CD8-positive, alpha-beta memory T cell (primary cell): ENCODE measurements at regions not wholly inside any gene's neighbourhood (a gene's known extent, or its start where the extent isn't known, plus 50 kb on each side); places are given as distances from the start of the nearest gene placed in this dataset.

Source experiments
- CTCF ChIA-PET: fragments of 350-600 bp; sonication (Branson Sonifier 250); formaldehyde crosslinking; loops from one replicate; lab custom pipeline; 2021; ENCODE audit warnings: antibody characterized with exemption; lab: Charles Lee
- POLR2A ChIA-PET: fragments of 350-600 bp; sonication (Branson Sonifier 250); formaldehyde crosslinking; loops from one replicate; lab custom pipeline; 2021; ENCODE audit warnings: antibody characterized with exemption; lab: Charles Lee
- DNase-seq, 5 donors: peaks; one replicate each; pipeline versions ENCODE4 v3.0.0 to v3.0.0-alpha.2; 2020 to 2022; ENCODE audit warnings: mixed read lengths in 1 of 5
- H3K27ac ChIP-seq: one replicate; pipeline ENCODE4 v1.7.0; 2013; ENCODE audit warnings: low read depth, mild to moderate bottlenecking, low read length, moderate library complexity
- H3K27me3 ChIP-seq: 2 replicates; pipeline ENCODE4 v1.7.0; 2013; ENCODE audit warnings: low read length, mild to moderate bottlenecking; ENCODE audit not compliant: insufficient read depth, poor library complexity, severe bottlenecking
- H3K36me3 ChIP-seq: 2 replicates; pipeline ENCODE4 v1.7.0; 2013; ENCODE audit warnings: mild to moderate bottlenecking, low read length, moderate library complexity; ENCODE audit not compliant: insufficient read depth
- H3K4me1 ChIP-seq: 2 replicates; pipeline ENCODE4 v1.7.0; 2013; ENCODE audit warnings: mild to moderate bottlenecking, low read length, moderate library complexity; ENCODE audit not compliant: insufficient read depth
- H3K4me3 ChIP-seq: 2 replicates; pipeline ENCODE4 v1.7.0; 2013; ENCODE audit warnings: mild to moderate bottlenecking, low read length
- H3K9me3 ChIP-seq: 2 replicates; pipeline ENCODE4 v1.7.0; 2013; ENCODE audit warnings: mild to moderate bottlenecking, low read length
- H3K27ac Mint-ChIP-seq, 8 donors: one replicate each; pipeline ENCODE4 v1.8.0; 2020 to 2021; ENCODE audit warnings: mixed read lengths in 8 of 8, mild to moderate bottlenecking in 6 of 8, inconsistent platforms in 3 of 8, moderate library complexity in 3 of 8
- H3K27me3 Mint-ChIP-seq, 2 donors: one replicate each; pipeline ENCODE4 v1.8.0; 2020 to 2021; ENCODE audit warnings: mixed read lengths in 2 of 2, mild to moderate bottlenecking in 1 of 2, moderate library complexity in 1 of 2
- H3K36me3 Mint-ChIP-seq, 3 donors: one replicate each; pipeline ENCODE4 v1.8.0; 2020 to 2021; ENCODE audit warnings: mixed read lengths in 3 of 3, inconsistent platforms in 1 of 3, mild to moderate bottlenecking in 1 of 3
- H3K4me1 Mint-ChIP-seq, 3 donors: one replicate each; pipeline ENCODE4 v1.8.0; 2020 to 2021; ENCODE audit warnings: mixed read lengths in 3 of 3, inconsistent platforms in 1 of 3, mild to moderate bottlenecking in 1 of 3
- H3K4me3 Mint-ChIP-seq, 7 donors: one replicate each; pipeline ENCODE4 v1.8.0; 2020 to 2021; ENCODE audit warnings: mixed read lengths in 7 of 7, mild to moderate bottlenecking in 6 of 7, moderate library complexity in 4 of 7, inconsistent platforms in 2 of 7
- H3K9me3 Mint-ChIP-seq, 5 donors: one replicate each; pipeline ENCODE4 v1.8.0; 2020 to 2022; ENCODE audit warnings: mixed read lengths in 5 of 5, mild to moderate bottlenecking in 3 of 5, moderate library complexity in 2 of 5, inconsistent platforms in 1 of 5

- Mint-ChIP-seq H3K27me3 (peaks cover 27 to 69% of the 10 kb centered on the region in 2 donors), H3K4me1 (peaks cover 20 to 27% (median 26%) of the 10 kb centered on the region in 3 donors), H3K4me3 (peak overlapping the region; percentile 68 to 91 (median 78)), H3K36me3 (peaks cover 0 to 1% (median 1%) of the 10 kb centered on the region in 3 donors), H3K27ac (peak overlapping the region in 6 of 8 donors; percentile 13 to 81 (median 72)), H3K9me3 (peaks cover 0 to 4% (median 0%) of the 10 kb centered on the region in 5 donors)
- Histone ChIP-seq H3K27me3 (peaks cover 5% of the 10 kb centered on the region), H3K4me1 (peaks cover 12% of the 10 kb centered on the region), H3K36me3 (no peaks in the 10 kb centered on the region), H3K27ac (no peak overlapping the region), H3K9me3 (no peaks in the 10 kb centered on the region), H3K4me3 (peak overlapping the region; percentile 55)
- DNase-seq, result peak in 1 of 5 donors; percentile 6
- ChIA-PET POLR2A (no interaction called here), CTCF (no interaction called here)
These were observed 88.1 kb upstream of the ARHGAP32 start for GRCh38 chr11:129280027-129280811.

GRCh38 chr11:129279326-129280026, 87.4 kb upstream of the ARHGAP32 start:
- ChIA-PET POLR2A (no interaction called here), CTCF (no interaction called here)
- no peaks in the 10 kb centered on the region for H3K36me3 ChIP-seq
- H3K4me1 ChIP-seq, result peaks cover 12% of the 10 kb centered on the region
- H3K4me3 ChIP-seq, result peak overlapping the region; percentile 55
- H3K9me3 ChIP-seq, result no peaks in the 10 kb centered on the region
- peaks cover 5% of the 10 kb centered on the region for H3K27me3 ChIP-seq
- peak; percentile 45 to 84 (median 68) for DNase-seq
- Mint-ChIP-seq H3K4me3 (peak overlapping the region; percentile 68 to 91 (median 78)), H3K27ac (peak overlapping the region in 5 of 8 donors; percentile 65 to 81 (median 72)), H3K27me3 (peaks cover 27 to 71% of the 10 kb centered on the region in 2 donors), H3K9me3 (peaks cover 0 to 4% (median 0%) of the 10 kb centered on the region in 5 donors), H3K36me3 (peaks cover 0 to 1% (median 1%) of the 10 kb centered on the region in 3 donors), H3K4me1 (peaks cover 20 to 27% (median 26%) of the 10 kb centered on the region in 3 donors)
- H3K27ac ChIP-seq, result no peak overlapping the region

DNA sequence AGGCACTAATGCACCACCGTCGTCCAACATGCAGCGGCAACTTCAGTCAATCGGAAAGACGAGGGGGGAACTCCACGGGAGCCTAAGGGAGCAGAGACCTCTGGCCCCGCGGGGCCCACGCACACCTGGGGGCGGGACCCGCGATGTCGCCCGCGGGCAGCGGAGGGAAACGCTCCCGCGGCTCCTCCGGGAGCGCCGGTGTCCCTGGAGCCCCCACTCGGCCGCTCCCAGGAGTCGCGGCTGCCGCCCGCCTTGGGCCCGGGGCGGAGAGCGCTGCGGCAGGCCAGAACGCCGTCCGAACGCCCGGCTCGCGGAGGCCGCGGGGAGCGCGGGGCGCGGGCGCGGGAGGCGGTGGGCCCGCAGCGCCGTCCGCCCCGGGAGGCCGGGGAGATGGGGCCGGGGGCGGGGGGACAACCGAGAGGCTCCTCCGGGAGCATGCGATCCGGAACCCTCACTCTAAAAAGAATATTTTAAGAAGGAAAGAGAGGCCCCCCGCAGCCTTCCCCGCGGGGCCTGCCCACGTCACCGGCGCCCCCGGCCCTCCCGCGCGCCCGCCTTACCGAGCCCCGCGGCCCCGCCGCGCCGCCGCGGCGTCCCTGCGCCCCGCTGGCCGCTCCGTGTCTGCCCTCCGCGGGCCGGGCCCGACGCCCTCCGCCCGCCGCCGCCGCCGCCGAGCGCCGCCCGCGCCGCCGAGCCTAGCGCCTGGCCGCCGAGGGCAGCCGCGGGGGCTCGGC, 86.6 kb upstream of the ARHGAP32 start:
- H3K36me3 Mint-ChIP-seq, result peaks cover 0 to 1% (median 1%) of the 10 kb centered on the region in 3 donors
- H3K9me3 ChIP-seq, result no peaks in the 10 kb centered on the region
- CTCF ChIA-PET, result no interaction called here
- H3K27me3 ChIP-seq, result peaks cover 5% of the 10 kb centered on the region
- peak in 2 of 5 donors; percentile 1 to 19 for DNase-seq
- peak overlapping the region in 6 of 8 donors; percentile 53 to 86 (median 74) for H3K27ac Mint-ChIP-seq
- peaks cover 0 to 4% (median 0%) of the 10 kb centered on the region in 5 donors for H3K9me3 Mint-ChIP-seq
- POLR2A ChIA-PET, result no interaction called here
- H3K27ac ChIP-seq, result no peak overlapping the region
- no peak overlapping the region for H3K4me3 ChIP-seq
- peak overlapping the region; percentile 77 to 86 (median 84) for H3K4me3 Mint-ChIP-seq
- no peaks in the 10 kb centered on the region for H3K36me3 ChIP-seq
- H3K4me1 ChIP-seq, result peaks cover 12% of the 10 kb centered on the region
- H3K27me3 Mint-ChIP-seq, result peaks cover 28 to 70% of the 10 kb centered on the region in 2 donors
- H3K4me1 Mint-ChIP-seq, result peaks cover 20 to 27% (median 26%) of the 10 kb centered on the region in 3 donors

- peaks cover 12% of the 10 kb centered on the region for H3K4me1 ChIP-seq
- H3K27ac ChIP-seq, result no peak overlapping the region
- Mint-ChIP-seq H3K27me3 (peaks cover 25 to 56% of the 10 kb centered on the region in 2 donors), H3K4me3 (peak overlapping the region in 6 of 7 donors; percentile 77 to 86 (median 84)), H3K4me1 (peaks cover 20 to 27% (median 26%) of the 10 kb centered on the region in 3 donors), H3K9me3 (peaks cover 0 to 4% (median 0%) of the 10 kb centered on the region in 5 donors), H3K36me3 (peaks cover 0 to 1% (median 0%) of the 10 kb centered on the region in 3 donors), H3K27ac (peak overlapping the region in 1 of 8 donors; percentile 27)
- DNase-seq, result no peak
- no peak overlapping the region for H3K4me3 ChIP-seq
- peaks cover 5% of the 10 kb centered on the region for H3K27me3 ChIP-seq
- H3K36me3 ChIP-seq, result no peaks in the 10 kb centered on the region
- no peaks in the 10 kb centered on the region for H3K9me3 ChIP-seq
- ChIA-PET CTCF (no interaction called here), POLR2A (interaction anchor here (0.5 kb wide), 1 partner anchor 725 kb away, joined by 3 read pairs; the partner anchor contains the start of gene PRDM10)
These were observed 85.2 kb upstream of the ARHGAP32 start for GRCh38 chr11:129277198-129277843.

DNA sequence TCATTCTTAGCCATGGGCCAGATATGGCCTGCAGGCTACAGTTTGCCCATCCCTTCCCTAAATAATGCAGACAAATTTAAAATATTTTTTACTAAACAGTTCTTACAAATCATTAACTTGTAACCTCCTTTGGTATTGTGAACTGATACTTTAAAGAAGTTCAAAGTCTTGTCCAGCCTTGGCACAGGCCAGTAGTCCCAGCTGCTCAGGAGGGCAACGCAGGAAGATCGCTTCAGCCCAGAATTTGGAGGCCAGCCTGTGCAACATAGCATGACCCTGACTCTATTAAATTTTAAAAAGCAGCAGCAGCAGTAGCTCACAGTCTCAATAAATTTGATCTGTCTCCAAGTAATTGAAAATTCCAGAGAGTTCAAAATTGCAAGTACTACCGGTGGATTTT, 83.7 kb upstream of the ARHGAP32 start:
- Histone ChIP-seq H3K9me3 (no peaks in the 10 kb centered on the region), H3K4me3 (no peak overlapping the region), H3K36me3 (no peaks in the 10 kb centered on the region), H3K4me1 (peaks cover 12% of the 10 kb centered on the region), H3K27me3 (peaks cover 5% of the 10 kb centered on the region), H3K27ac (no peak overlapping the region)
- ChIA-PET CTCF (no interaction called here), POLR2A (no interaction called here)
- H3K9me3 Mint-ChIP-seq, result peaks cover 0 to 4% (median 0%) of the 10 kb centered on the region in 5 donors
- DNase-seq, result no peak
- H3K4me1 Mint-ChIP-seq, result peaks cover 16 to 24% (median 23%) of the 10 kb centered on the region in 3 donors
- H3K4me3 Mint-ChIP-seq, result peak overlapping the region in 1 of 7 donors; percentile 4
- peaks cover 0 to 1% (median 0%) of the 10 kb centered on the region in 3 donors for H3K36me3 Mint-ChIP-seq
- H3K27me3 Mint-ChIP-seq, result peaks cover 21 to 46% of the 10 kb centered on the region in 2 donors
- H3K27ac Mint-ChIP-seq, result no peak overlapping the region

DNA sequence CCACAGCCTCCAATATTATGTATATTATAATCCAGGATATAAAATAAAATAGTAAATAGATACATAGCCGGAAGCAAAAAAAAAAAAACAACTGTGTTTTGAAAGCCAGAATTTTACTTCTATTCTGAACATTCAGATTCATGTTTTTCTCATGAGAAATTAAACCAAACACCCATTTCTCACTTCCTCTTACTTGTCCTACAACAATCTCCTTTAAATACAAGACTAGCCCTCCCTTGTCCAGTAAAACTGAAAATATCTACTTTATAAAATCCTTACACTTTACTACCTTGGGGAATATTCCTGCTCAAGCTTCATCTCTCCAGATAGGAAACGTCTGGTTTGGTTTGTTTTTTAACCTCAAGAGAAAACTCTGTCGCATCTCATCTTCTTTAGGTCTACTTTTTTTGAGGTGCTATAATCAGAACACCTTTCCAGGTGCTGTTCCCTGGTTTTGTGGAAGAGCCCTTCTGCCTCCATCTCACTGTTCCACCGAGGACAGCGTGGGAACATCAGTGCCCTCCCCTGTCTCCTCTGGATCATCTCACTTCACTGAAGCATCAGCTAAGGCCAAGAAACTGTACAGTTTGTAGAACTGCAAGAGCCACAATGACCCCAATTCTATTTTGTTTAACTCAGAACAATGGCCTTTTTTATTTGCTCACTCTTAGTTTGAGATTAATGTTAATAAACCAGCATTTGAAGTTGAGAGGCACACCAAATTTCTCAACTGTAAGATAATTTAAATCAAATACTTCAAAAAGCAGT, 82.0 kb upstream of the ARHGAP32 start:
- H3K27ac ChIP-seq, result no peak overlapping the region
- Mint-ChIP-seq H3K9me3 (peaks cover 0 to 4% (median 0%) of the 10 kb centered on the region in 5 donors), H3K4me3 (no peak overlapping the region), H3K4me1 (peaks cover 5 to 12% (median 12%) of the 10 kb centered on the region in 3 donors), H3K36me3 (peaks cover 0 to 1% (median 0%) of the 10 kb centered on the region in 3 donors), H3K27ac (no peak overlapping the region), H3K27me3 (peaks cover 18 to 42% of the 10 kb centered on the region in 2 donors)
- ChIA-PET CTCF (no interaction called here), POLR2A (no interaction called here)
- H3K9me3 ChIP-seq, result no peaks in the 10 kb centered on the region
- no peak for DNase-seq
- peaks cover 5% of the 10 kb centered on the region for H3K27me3 ChIP-seq
- no peak overlapping the region for H3K4me3 ChIP-seq
- no peaks in the 10 kb centered on the region for H3K36me3 ChIP-seq
- H3K4me1 ChIP-seq, result peaks cover 4% of the 10 kb centered on the region

GRCh38 chr11:129273322-129273721, 81.2 kb upstream of the ARHGAP32 start:
- Mint-ChIP-seq H3K27me3 (peaks cover 17 to 40% of the 10 kb centered on the region in 2 donors), H3K4me1 (peaks cover 4 to 10% (median 10%) of the 10 kb centered on the region in 3 donors), H3K9me3 (peaks cover 0 to 4% (median 0%) of the 10 kb centered on the region in 5 donors), H3K36me3 (peaks cover 0 to under 1% (median 0%) of the 10 kb centered on the region in 3 donors), H3K27ac (no peak overlapping the region), H3K4me3 (no peak overlapping the region)
- no peak for DNase-seq
- H3K9me3 ChIP-seq, result no peaks in the 10 kb centered on the region
- H3K27ac ChIP-seq, result no peak overlapping the region
- no peaks in the 10 kb centered on the region for H3K36me3 ChIP-seq
- H3K27me3 ChIP-seq, result peaks cover 5% of the 10 kb centered on the region
- ChIA-PET POLR2A (no interaction called here), CTCF (no interaction called here)
- peaks cover 3% of the 10 kb centered on the region for H3K4me1 ChIP-seq
- H3K4me3 ChIP-seq, result no peak overlapping the region
